Ascending aorta (tissue), 2 donors: ENCODE measurements at regions not wholly inside any gene's neighbourhood (a gene's known extent, or its start where the extent isn't known, plus 50 kb on each side); places are given as distances from the start of the nearest gene placed in this dataset.

Experiments used
- DNase-seq, 2 donors: peaks; one replicate each; pipeline ENCODE4 v3.0.0-alpha.2; 2019; ENCODE audit warnings: low spot score in 2 of 2
- H3K27ac ChIP-seq, 2 donors: fragments of 200-600 bp; sonication (generic); one replicate each; pipeline ENCODE4 v1.5.1; 2016 to 2017; ENCODE audit warnings: mild to moderate bottlenecking in 1 of 2
- H3K27me3 ChIP-seq: fragments of 200-600 bp; sonication (generic); one replicate; pipeline ENCODE4 v1.5.1; 2017
- H3K36me3 ChIP-seq, 2 donors: fragments of 200-600 bp; sonication (generic); one replicate each; pipeline ENCODE4 v1.5.1; 2016
- H3K4me1 ChIP-seq, 2 donors: fragments of 200-600 bp; sonication (generic); one replicate each; pipeline ENCODE4 v1.5.1; 2016 to 2017; ENCODE audit warnings: mild to moderate bottlenecking in 1 of 2
- H3K4me3 ChIP-seq, 2 donors: fragments of 200-600 bp; sonication (generic); one replicate each; pipeline ENCODE4 v1.5.1; 2016 to 2017; ENCODE audit warnings: mild to moderate bottlenecking in 1 of 2
- H3K9me3 ChIP-seq, 2 donors: fragments of 200-600 bp; sonication (generic); one replicate each; pipeline ENCODE4 v1.5.1; 2016
- CTCF ChIP-seq, 3 experiments: fragments of 200-600 bp in 2 of 3; fragments of 450-650 bp in 1 of 3; sonication (generic) in 2 of 3; IDR thresholded peaks; one replicate each; pipeline ENCODE4 v1.5.1; 2016 to 2019; ENCODE audit warnings: antibody characterized with exemption in 3 of 3, mild to moderate bottlenecking in 1 of 3, moderate library complexity in 1 of 3
- intact Hi-C: fragments of 100-400 bp; cut with DNase I; formaldehyde crosslinking; loops from one replicate; pipeline ENCODE4 v1.15.1; 2023

- Histone ChIP-seq H3K9me3 (no peaks in the 10 kb centered on the region), H3K4me3 (no peak overlapping the region), H3K4me1 (no peaks in the 10 kb centered on the region), H3K27ac (no peak overlapping the region), H3K27me3 (no peaks in the 10 kb centered on the region), H3K36me3 (no peaks in the 10 kb centered on the region)
- intact Hi-C loops: no loop called here
- no peak for DNase-seq
- no peak for TF ChIP-seq CTCF (IDR thresholded peaks at IDR 0.05)
Measured at GRCh38 chr4:125837493-125838201, 522.9 kb downstream of the FAT4 start.

- intact Hi-C loops: no loop called here
- H3K27ac ChIP-seq: no peak overlapping the region
- no peak for TF ChIP-seq CTCF (IDR thresholded peaks at IDR 0.05)
- no peaks in the 10 kb centered on the region for H3K9me3 ChIP-seq
- DNase-seq: no peak
- H3K36me3 ChIP-seq: no peaks in the 10 kb centered on the region
- no peaks in the 10 kb centered on the region for H3K4me1 ChIP-seq
- H3K4me3 ChIP-seq: no peak overlapping the region
- no peaks in the 10 kb centered on the region for H3K27me3 ChIP-seq
Measured at GRCh38 chr4:125838202-125838601, 523.4 kb downstream of the FAT4 start.

- DNase-seq: no peak
- intact Hi-C loops: no loop called here
- H3K9me3 ChIP-seq: no peaks in the 10 kb centered on the region
- H3K27me3 ChIP-seq: no peaks in the 10 kb centered on the region
- H3K4me1 ChIP-seq: no peaks in the 10 kb centered on the region
- no peaks in the 10 kb centered on the region for H3K36me3 ChIP-seq
- no peak overlapping the region for H3K4me3 ChIP-seq
- TF ChIP-seq CTCF (IDR thresholded peaks at IDR 0.05): no peak
- no peak overlapping the region for H3K27ac ChIP-seq
Measured at GRCh38 chr4:125838924-125839323, 524.2 kb downstream of the FAT4 start.

GRCh38 chr4:125843947-125844346 is 529.2 kb downstream of the FAT4 start:
- no peaks in the 10 kb centered on the region for H3K36me3 ChIP-seq
- no peak for TF ChIP-seq CTCF (IDR thresholded peaks at IDR 0.05)
- H3K4me3 ChIP-seq: no peak overlapping the region
- intact Hi-C loops: no loop called here
- H3K27me3 ChIP-seq: no peaks in the 10 kb centered on the region
- H3K4me1 ChIP-seq: no peaks in the 10 kb centered on the region
- no peak overlapping the region for H3K27ac ChIP-seq
- H3K9me3 ChIP-seq: no peaks in the 10 kb centered on the region
- DNase-seq: no peak

- no peak for DNase-seq
- H3K4me3 ChIP-seq: no peak overlapping the region
- no peak for TF ChIP-seq CTCF (IDR thresholded peaks at IDR 0.05)
- no peak overlapping the region for H3K27ac ChIP-seq
- no peaks in the 10 kb centered on the region for H3K36me3 ChIP-seq
- H3K4me1 ChIP-seq: no peaks in the 10 kb centered on the region
- H3K27me3 ChIP-seq: no peaks in the 10 kb centered on the region
- H3K9me3 ChIP-seq: no peaks in the 10 kb centered on the region
- intact Hi-C loops: no loop called here
Measured at GRCh38 chr4:125847518-125847917, 532.8 kb downstream of the FAT4 start.

GRCh38 chr4:125849869-125850268 is 535.1 kb downstream of the FAT4 start:
- TF ChIP-seq CTCF (IDR thresholded peaks at IDR 0.05): no peak
- H3K4me3 ChIP-seq: no peak overlapping the region
- DNase-seq: no peak

More at GRCh38 chr4:125849869-125850268, 535.1 kb downstream of the FAT4 start:
- intact Hi-C loops: no loop called here
- H3K27ac ChIP-seq: no peak overlapping the region
- H3K27me3 ChIP-seq: no peaks in the 10 kb centered on the region
- no peaks in the 10 kb centered on the region for H3K9me3 ChIP-seq
- no peaks in the 10 kb centered on the region for H3K4me1 ChIP-seq
- no peaks in the 10 kb centered on the region for H3K36me3 ChIP-seq
